ENCODE measurements at regions not wholly inside any gene's neighbourhood (a gene's known extent, or its start where the extent isn't known, plus 50 kb on each side); places are given as distances from the start of the nearest gene placed in this dataset.

GRCh38 chrX:802846-803245 lies 172.3 kb downstream of the SHOX start:
- no peak for TF ChIP-seq DNMT1 (IDR thresholded peaks at IDR 0.05)
- TF ChIP-seq KDM1A (IDR thresholded peaks at IDR 0.05): no peak
- no peak for TF ChIP-seq CREB3 (tag; conservative IDR thresholded peaks at IDR 0.05; ENCODE audit: low read depth)
- TF ChIP-seq REST (IDR thresholded peaks at IDR 0.05; ENCODE audit: borderline replicate concordance): no peak
- TF ChIP-seq REST (CRISPR knock-in tag; IDR thresholded peaks at IDR 0.05; ENCODE audit: low read depth): no peak
- TF ChIP-seq POLR2AphosphoS5 (IDR thresholded peaks at IDR 0.05; ENCODE audit: control insufficient read depth, insufficient read depth, low read depth, low read length): no peak
